GM12872 (cell line): ENCODE measurements at regions not wholly inside any gene's neighbourhood (a gene's known extent, or its start where the extent isn't known, plus 50 kb on each side); places are given as distances from the start of the nearest gene placed in this dataset.
A peak's percentile ranks its signal among the peaks of the same experiment; 100 is the strongest.

Source experiments
- TF ChIP-seq, protein P1 (sequence below): IDR thresholded peaks from 3 replicates; pipeline ENCODE4 v1.5.1; 2011; ENCODE audit warnings: low read depth, mild to moderate bottlenecking, low read length, moderate library complexity; ENCODE audit not compliant: insufficient read depth

DNA sequence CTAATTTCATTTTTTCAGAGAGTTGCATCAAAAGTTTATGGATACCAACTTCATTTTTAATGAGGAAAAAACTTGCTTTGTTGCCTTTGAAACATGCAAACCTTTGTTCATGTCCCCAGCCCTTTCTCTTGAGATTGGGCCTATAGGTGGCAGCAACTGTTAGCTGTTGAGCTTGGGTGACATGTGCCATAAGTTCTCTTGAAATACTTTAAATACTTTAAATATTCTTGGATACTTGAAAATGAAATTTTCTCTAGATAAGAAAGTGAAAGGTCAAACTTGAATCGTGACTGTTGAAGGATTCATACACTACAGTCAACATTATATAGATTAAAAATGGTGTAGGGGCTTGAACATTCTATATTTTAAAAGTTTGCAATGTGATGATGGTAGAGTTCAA, 294.9 kb downstream of the NDFIP2 start:
- TF ChIP-seq, protein P1, sequence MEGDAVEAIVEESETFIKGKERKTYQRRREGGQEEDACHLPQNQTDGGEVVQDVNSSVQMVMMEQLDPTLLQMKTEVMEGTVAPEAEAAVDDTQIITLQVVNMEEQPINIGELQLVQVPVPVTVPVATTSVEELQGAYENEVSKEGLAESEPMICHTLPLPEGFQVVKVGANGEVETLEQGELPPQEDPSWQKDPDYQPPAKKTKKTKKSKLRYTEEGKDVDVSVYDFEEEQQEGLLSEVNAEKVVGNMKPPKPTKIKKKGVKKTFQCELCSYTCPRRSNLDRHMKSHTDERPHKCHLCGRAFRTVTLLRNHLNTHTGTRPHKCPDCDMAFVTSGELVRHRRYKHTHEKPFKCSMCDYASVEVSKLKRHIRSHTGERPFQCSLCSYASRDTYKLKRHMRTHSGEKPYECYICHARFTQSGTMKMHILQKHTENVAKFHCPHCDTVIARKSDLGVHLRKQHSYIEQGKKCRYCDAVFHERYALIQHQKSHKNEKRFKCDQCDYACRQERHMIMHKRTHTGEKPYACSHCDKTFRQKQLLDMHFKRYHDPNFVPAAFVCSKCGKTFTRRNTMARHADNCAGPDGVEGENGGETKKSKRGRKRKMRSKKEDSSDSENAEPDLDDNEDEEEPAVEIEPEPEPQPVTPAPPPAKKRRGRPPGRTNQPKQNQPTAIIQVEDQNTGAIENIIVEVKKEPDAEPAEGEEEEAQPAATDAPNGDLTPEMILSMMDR = peak; percentile 42; the same call in 2 of the 3 replicates

DNA sequence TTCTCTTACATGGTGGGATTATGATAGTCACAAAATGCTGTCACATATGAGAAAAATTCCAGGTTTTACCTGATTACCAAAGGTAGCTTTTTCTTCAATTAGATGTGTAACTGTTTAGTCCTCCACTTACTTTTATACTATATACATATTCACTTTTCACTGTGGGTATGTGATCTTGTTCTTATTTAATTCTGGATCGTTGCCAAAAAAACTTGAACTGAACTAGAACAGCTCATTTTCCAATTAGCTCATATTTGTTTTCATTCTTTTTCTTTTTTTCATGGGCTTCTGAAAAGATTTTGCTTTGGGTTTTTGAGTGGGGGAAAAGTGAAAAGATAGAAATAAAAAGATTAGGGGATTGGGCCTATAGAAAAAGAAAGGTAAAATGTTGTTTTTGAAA, 291.9 kb downstream of the NDFIP2 start:
- TF ChIP-seq, protein P1 = no peak

DNA sequence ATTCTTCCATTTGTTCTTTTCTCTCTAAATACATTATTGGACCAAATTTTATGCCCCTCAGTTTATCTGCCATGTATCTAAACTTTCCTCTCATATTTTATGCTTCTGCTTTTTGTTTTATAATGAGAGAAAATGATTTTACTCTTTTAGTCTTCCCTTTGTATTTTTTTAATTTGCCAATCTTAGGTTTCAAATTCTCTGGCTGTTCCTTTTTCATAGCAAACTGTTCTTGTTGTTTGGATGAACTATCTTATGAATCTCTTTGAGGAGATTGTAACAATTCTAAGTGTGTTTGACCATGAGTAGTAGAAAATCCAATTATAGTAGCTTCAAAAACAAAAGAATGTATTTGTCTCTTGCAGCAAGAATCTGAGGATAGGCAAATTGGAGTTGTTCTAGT, 290.5 kb downstream of the NDFIP2 start:
- TF ChIP-seq, protein P1 = no peak

DNA sequence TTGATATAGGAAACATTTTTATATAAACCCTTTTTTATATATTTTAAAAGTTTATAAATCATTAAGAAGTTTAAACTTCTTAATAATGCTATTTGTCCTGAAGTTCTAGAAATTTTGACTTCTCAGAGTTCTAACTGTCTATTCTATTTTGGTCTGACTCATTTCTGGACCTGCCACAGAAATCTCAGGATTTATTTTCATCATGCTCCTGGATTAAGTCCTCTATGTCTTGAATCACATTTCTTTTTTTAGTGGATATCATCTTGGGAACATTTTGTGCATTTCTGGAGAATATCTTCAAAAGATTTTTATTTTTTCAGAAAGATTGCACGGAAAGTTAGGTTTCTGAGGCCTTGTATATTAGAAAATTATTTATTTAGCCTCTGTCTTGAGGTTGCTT, 289.1 kb downstream of the NDFIP2 start:
- TF ChIP-seq, protein P1 = no peak

DNA sequence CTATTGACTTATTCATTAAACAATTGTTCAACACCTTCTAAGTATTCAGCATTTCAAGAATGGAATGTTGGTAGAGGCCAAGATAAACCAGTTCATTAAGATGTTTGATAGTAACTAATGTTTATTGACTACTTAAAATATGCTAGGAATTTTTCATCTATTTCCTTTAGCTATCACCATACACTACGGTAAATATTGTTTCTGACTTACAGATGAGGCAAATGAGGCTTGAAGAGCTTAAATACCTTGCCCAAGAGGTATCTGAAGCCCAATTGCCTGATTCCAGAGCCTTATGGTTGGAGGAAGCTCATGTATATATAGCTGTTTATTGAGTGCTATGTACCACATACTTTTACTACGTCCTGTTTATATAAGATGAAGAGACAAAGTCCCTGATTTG, 286.2 kb downstream of the NDFIP2 start:
- TF ChIP-seq, protein P1 = no peak

DNA sequence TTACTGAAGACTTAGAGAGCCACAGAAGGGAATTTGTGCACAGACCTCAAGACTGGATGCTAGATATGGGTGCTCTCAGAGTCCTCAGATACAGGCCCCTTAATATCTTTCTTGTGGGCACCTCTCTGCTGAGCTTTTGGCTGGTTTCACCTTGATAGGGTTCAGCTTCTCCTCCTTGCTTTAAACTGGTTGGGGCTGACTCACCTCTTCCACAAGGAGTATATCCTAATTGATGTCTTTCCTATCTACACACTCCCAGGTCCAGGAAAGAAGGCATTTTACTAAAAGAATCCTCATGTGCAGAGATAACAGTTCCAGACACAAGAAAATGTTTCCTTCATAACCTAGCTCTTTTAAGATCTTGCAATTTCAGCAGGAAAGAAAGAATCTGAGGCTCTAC, 284.4 kb downstream of the NDFIP2 start:
- TF ChIP-seq, protein P1 = no peak

DNA sequence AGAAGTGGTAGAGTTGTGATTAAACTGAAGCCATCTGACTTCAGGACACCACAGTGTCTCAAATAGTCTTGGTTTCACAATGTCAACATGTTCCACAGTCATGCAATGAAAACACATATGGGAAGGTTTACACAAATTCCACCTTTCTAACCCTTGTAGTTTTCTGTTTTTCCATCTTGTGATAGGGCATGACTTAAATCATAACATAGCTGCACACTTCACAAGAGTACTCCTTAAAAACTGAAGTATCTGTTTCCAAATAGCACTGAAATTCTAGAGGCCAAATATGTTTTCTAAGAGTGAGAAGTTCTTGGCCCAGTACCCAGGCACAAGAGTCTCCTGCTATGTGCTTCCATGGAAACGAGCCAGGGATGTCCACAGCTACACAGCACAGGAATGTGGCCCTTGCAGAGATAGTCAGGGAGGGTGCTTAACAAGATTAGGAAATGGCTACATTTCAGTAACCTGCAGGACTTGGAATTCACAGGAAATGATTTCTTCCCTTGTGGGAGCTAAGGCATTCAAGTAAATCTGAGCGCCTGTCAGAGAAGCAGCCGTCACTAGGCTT, 269.1 kb downstream of the NDFIP2 start:
- TF ChIP-seq, protein P1 = no peak
